GM19240 (cell line): ENCODE measurements at regions not wholly inside any gene's neighbourhood (a gene's known extent, or its start where the extent isn't known, plus 50 kb on each side); places are given as distances from the start of the nearest gene placed in this dataset.

Source experiments
- DNase-seq: peaks from one replicate; pipeline ENCODE4 v3.0.0; 2011; ENCODE audit warnings: low spot score; ENCODE audit not compliant: insufficient read length

DNA sequence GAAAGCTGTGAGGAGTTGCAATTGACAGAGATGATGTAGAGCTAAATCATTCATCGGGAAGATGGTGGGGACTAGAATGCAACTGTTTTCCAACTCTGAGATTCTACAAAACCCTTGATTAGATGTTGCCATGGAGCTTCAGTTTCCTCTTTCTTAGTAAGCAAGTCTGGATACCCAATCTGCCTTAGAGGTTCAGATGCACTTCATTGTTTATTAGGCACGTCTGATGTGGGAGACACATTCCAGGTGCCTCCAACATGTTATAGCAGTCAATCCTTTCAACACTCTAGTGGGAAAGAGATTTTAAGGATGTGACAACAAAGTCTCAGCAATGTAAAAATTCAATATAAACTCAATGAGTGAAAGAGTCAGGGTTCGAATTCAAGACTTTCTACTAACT, 291.3 kb upstream of the PHYHIPL start:
- no peak for DNase-seq

DNA sequence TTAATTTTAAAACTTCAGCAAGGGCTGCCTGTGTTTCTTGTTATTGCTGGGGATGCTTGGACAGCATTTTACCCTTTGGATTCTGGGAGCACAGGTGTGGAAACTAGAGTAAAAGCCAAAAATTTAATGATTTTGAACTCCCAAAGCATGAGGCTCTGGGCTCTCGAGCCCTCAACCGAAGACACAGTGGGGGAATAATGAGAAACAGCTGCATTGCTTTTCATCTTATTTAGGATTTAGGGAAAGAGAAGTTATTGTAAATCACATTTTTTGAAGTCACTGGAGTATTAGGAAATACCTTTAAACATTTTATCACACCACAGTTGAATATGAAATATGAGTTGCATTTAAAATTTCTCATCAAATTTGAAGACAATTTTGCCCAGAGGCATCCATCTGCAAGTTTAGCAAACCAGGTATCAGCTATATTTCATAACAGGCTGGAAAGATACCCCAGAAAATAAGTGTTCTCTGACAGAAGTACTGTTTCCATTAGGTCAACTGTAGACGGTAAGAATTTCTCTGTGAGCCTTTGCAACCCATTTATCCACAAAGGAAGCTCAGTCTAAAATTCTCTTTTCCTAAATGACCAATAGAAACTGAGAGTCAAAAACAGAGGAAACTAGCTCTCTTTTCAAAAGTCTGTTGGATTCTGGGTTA, 290.6 kb upstream of the PHYHIPL start:
- DNase-seq = no peak

DNA sequence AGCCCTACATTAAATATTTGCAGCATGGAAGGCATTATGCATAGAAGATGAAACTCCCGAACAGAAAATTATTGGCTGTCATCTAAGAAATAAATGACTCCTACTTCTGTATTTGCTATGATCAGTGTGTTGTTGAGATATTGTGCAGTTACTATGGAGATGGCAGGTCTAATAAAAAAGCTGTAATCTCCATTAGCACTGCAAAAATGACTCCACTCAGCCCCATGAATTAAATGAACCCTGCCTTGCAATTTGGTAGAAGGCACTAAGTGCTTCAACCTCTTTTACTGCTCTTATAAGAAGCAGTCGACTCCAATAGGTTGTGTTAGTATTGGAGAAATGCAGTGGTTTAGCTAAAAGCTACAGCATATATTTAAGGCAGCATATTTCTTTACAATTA, 290.0 kb upstream of the PHYHIPL start:
- no peak for DNase-seq

DNA sequence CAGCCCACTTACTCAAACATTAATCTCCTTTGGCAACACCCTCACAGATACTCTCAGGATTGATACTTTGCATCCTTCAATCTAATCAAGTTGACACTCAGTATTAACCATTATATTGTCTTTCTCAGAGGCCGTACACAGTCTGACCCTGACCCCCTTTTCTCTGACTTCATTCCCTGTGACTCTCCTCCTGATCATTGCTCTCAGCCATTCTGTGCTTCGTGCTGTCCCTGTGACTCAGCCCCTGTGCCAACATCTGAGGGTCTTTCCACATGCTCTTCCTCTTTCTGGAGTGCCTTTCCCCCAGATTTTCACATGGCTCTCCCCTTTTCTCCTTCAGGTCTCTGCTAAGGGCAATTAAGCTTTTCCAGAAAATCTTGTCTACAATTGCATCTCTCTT, 289.0 kb upstream of the PHYHIPL start:
- DNase-seq = no peak

DNA sequence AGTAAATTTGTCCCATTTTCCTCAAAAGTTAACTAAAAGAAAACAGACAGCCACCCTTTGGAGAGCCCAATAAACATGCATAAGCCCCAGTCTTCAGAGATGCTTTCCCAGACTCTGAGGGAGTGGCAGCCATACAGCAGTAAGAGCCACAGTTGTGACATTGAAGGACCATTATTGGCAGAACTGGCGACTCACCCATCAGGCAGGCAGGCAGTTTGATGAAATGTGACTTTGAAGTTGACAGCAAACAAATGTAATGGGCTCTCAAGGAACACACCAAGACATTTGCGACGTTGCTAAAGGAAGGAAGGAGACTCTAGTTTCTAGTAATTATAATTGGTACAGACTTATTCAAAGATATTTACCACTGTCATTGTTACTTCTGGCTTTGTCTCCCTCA, 287.5 kb upstream of the PHYHIPL start:
- no peak for DNase-seq

DNA sequence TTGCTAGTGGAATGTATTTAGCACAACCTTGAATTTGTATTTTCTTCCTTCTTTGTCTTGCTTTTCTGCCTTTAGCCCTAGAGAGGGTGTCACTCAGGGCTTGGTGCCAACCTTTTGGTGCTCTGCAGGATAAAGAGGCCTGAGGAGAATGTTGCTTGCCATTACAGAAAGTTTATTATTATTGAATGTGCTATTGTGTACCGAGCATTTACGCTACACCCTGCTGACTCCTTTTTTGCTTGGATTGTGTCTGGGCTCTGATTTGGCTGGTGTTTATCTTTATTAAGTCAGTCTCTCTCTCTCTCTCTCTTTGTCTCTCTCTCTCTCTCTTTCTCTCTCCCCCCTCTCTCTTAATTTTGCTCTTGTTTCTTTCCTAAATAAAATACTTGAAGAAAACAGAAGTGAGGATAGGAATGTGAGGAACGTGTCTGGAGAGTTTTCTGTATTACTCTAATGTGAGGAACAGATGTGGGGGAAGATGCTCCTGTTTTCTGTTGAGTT, 284.4 kb upstream of the PHYHIPL start:
- DNase-seq = no peak

DNA sequence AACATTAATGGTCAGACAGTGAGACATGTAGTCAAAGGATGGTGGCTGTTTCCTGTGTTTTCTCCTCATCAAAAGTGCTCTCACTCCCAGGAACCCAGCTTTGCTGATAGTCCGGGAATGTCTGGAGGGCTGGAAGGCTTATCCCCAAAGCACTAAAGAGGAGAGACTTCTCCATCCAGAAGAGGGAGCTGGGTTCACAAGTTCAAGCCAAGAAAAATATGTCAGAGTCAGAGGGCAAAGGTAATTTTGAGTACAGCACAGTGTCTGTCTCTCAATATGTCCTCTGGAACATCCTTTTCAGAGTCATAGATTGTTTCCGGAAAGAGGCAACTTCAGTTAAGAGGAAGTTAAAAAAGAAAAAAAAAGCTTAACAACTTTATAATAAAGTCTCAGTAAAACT, 281.5 kb upstream of the PHYHIPL start:
- no peak for DNase-seq

DNA sequence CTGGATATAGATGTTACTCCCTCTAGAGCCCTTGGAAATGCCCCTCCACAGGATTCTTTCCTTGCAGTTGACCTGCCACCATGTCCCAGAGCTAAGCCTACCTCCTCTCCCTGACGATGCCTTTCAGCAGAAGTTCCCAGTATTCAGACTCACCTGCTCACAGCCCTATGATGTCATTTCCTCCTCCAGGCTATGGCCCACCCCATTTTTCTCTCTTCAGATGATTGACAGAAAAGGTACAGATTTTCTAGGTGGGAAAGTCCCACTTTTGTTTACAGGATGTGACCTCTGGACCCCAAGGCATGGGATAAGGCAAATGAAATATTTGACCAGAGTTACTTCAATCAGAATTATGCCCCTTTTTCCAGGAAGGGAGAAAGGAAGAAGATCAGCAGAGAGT, 280.2 kb upstream of the PHYHIPL start:
- no peak for DNase-seq

DNA sequence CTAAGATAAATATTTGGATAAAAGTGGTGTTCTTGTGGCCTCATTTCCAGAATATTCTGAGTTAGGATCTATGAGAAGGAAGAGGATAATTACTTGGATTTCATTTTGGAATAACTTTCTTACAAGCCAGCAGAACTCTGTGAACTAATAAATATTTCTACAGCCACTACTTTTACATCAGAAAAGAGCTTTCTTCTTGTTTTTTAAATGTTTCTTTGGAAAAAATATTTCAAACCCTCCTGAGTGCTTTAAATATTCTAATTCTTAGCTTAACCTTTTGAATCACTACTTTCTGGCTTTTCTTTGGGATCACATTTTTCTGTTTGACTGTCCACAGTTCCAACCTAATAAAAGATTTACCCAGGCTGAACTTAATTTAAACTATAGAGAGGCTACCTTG, 279.2 kb upstream of the PHYHIPL start:
- DNase-seq = no peak

DNA sequence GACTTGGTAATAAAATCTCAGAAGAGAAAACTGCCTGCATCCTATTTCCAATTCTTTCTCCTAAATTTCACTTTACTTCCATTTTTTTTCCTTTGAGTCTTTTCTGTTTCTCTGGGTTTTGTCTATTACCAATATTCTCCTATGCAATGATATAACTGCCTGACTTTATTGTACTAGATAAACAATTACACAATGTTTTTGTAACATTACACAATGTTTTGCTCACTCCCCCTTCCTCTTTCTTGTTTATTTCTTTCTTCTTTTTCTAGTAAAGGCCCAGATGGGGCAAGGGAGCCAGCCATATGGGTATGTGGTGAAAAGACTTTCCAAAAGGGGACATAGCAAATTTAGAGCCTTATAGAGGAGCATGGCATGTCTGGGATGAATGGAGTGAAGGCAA, 278.7 kb upstream of the PHYHIPL start:
- no peak for DNase-seq

DNA sequence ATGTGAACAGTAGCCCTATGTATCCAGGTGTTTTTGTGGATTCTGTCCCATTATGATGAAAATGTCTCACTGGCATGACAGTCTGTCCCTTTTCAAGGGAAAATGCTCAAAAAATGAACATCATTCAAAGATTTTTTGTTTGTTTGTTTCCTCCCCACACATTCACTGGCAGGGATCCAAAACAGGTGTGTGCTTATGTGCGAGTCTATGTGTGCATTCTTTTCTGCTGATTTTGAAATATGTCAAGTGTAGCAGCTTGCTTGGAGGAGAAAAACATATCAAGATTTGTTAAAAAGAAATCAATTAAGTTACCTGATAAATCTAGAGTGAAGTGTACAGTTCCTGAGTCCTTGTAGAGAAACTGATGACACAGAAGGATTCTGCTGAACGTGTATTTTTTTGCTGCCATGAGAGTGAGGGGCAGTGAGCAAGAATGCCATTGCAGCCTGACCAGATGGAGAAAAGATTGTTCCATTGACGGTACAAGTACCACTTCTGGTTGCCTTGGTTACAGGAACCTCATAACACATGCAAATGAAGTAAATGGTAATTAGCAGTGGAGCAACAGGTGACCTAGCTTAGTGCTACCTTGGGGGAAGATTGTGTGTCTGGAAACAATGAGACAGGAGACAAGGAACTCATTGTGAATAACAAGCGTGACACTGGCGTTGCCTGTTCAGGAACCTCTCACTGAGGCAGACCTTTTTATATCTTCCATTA, 277.4 kb upstream of the PHYHIPL start:
- DNase-seq = no peak

DNA sequence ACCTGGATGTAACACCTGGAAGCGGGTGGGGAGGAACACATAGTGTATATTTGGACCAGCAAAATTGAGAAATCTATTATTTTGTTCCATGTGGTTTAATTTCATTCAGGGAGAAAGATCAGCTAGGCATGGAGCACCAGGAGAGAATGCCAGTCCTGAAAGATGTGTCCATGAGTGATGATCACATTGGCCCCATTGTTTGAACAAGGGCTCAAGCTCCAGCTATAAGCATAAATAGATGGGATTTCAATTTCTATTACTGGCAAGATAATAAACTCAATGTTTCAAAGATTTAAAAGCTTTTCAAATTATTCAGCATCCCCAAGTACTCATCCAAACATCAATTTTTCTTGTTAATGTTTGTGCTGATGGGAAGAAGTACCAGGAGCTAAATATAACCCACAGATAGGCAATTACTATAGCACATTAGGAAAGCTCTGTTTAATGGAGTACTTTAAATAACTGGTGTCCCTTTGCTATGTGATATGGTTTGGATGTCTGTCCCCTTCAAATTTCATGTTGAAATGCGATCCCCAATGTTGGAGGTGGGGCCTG, 275.3 kb upstream of the PHYHIPL start:
- DNase-seq = no peak

DNA sequence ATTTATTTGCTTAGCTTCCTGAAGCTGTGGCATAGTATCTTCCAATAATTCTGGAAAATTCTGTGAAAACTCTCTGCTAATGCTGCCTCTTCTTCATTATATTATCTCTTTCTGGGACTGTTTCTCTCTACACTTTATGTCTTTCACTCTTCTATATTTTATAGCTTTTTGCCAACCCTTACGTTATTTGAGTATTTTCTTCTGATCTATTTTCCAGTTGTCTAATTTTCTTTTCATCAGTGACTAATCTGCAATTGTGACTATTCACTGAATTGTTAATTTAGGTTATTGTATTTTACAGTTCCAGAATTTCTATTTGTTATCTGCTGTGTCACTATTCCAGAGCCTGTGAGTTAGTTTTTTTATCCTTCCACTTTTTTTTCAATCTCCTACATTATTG, 273.4 kb upstream of the PHYHIPL start:
- no peak for DNase-seq

DNA sequence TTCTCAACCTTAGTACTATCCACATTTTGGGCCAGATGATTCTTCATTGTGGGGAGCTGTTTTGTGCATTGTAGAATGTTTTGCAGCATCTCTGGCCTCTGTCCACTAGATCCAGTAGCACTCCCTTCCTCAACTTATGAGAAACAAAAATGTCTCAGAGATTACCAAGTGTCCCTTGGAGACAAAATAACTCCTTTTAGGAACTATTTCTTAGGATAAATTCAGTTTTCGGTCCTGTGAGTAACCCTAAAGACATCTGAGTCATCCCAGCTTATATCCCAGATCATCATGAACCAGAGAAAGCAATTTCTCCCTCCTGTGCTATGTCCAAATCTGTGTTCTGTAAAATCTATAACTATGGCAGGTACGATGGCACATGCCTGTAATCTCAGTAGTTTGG, 266.6 kb upstream of the PHYHIPL start:
- no peak for DNase-seq

DNA sequence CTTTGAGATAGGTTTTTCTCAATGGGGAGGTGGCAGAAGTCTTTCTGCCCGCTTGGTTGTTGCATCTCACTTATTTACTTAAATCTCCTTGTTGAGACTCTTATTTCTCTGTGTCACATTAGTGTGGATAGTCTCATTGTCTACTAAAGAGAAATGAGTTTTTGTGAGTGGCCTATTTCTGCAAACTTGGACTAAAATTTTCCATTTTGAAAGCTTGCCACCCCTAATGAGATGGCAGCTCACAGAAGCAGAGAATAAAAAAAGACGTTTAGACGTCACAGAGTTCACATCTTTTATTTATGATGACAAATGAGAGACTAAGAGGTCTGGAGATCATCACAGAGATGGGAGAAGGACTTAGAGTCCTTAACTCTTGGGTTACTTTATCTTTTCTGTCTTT, 262.7 kb upstream of the PHYHIPL start:
- DNase-seq = no peak

DNA sequence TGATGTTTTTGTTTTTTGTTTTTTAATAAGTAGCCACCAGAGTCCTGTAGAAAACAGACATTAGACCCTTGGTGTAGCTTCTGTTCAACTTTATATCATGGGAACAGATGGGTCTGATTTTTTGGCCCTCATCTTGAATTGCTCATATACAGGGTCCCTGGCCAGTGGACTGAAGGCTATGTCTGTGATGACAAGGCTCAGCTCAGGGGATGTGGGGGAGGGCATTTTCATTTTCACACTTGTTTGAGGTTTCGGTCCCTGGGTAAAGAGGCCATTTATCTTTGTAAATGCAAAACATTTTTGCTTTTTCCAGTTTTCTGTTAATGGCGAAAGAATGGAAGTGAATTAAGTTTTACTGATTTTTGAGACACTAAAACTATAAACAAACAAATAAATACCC, 257.6 kb upstream of the PHYHIPL start:
- no peak for DNase-seq

DNA sequence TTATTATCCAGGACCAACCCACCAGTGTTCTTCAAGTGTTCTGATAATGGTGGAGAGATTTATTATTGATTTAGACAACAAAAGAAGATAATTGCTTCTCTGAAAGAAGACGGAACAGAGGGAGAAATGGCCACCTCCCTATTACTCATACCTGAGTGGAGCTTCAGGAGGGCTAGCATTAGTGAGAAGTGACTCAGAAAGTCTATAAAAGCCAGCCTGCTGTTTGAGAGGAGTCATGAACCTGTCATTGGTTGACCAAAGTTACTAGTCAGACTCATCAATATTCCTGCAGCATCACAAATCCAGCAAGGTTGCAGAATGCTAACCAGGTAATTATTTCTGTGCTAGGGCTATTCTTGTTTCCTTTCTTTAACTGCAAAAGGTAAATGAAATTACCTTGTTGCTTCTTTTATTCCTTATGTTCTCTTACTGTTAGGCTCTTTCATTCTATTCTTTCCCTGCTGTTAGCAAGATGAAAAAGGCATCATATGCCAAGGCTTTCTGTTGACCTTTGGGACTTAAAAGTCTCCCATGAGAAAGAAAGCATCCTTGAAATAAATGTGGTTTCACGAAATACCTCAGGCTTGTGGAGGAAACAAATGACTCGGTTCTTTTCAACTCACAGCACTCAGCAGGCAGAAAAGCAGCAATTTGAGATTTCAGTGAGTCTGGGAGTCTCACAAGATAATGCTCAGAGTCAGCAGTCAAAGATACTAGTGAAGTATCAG, 256.4 kb upstream of the PHYHIPL start:
- DNase-seq = no peak

DNA sequence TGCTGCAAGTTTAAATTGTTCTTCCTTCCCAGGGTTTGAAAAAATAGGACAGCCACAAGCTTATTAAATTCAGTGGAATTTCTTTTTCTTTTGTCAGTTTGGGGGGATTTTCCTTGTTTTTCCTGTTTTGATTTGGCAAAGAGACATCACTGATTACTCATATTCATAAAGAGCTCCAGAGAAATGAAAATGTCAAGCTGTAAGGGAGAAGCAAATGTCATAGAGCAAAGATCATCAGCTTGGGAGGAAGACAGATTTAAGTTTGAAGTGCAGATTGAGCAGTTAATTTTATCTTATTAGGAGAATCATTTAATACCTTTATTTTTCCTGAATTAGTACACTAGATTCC, 255.8 kb upstream of the PHYHIPL start:
- no peak for DNase-seq

DNA sequence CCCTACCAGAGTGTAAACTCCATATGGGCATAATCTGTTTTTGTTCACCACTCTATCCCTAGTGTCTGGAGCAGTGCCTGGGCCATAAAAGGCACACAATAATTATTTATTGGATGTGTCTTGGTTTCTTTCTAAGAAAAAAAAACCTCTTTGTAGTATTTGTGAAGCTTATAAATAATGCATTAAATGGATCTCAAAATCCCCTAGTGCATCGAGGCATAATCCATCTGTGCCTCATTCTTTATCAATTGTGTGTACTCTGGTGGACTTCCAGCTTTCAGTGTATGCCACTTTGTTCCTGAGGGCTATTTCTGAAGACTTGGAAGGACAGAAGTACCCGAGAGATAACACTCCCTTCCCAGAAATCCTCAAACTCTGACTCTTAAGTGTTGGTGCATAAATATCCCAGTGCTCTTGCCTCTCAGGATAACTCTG, 255.0 kb upstream of the PHYHIPL start:
- DNase-seq = no peak

DNA sequence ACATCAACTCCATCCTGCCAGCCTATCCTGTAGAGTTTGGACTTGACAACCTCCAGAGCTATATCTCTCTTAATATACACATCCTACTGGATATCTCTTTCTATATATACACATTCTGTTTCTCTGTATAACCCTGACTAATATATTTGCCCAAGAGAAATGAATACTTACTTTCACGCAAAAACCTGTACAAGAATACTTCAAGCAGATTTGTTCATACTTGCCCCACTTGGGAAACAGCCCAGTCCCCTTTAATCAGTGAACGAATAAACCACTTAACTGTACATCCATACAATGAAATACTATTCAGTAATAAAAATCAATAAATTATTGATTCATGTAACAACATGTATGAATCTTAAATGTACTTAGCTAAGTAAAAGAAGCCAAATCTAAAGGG, 251.1 kb upstream of the PHYHIPL start:
- DNase-seq = no peak

DNA sequence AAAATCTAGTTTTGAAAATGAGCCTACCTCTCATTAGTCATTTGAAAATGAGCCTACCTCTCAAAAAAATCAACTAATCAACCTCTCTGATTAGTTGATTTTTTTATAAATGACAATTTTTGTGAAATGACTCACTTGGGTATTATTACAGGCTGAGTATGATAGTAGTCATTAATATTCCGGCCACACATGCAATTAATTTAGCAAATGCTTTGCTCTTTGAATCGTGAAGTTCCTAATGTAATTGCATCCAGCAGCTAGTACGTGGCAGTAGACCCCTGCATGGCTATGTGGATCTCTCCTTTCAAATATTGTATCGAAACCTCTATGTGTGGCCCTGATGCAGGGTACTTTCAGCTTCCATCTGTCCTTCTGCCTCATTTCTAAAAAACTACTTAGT, 245.9 kb upstream of the PHYHIPL start:
- DNase-seq = no peak

DNA sequence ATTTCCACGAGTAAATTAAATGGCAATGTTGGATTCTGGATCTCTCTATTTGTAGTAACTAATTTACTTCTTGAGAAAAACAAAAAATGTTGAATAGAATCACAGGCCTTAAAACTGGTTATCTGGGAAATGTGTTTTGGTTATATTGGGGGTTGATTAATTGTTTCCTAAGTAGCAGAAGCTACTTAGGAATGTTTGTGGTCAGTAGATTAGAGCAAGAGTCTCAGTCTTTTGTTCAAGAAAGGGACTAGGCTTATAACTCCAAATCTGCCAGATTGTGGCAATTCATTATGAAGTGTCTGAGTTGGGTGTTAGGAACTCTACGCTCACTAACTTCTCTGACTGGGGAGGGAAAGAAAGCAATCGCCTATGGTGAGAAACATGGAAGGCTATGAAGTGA, 244.3 kb upstream of the PHYHIPL start:
- DNase-seq = no peak
